D341Med (cell line): ENCODE measurements at regions not wholly inside any gene's neighbourhood (a gene's known extent, or its start where the extent isn't known, plus 50 kb on each side); places are given as distances from the start of the nearest gene placed in this dataset.

Source experiments
- DNase-seq: peaks from one replicate; pipeline ENCODE4 v3.0.0; 2012; ENCODE audit warnings: low spot score

- no peak for DNase-seq
Measured at GRCh38 chr11:79758325-79758724, 317.5 kb upstream of the TENM4 start.

GRCh38 chr11:79747406-79747805 lies 306.6 kb upstream of the TENM4 start:
- no peak for DNase-seq

GRCh38 chr11:79744941-79745340 lies 304.1 kb upstream of the TENM4 start:
- DNase-seq = no peak

GRCh38 chr11:79742176-79742575 lies 301.3 kb upstream of the TENM4 start:
- DNase-seq = no peak

GRCh38 chr11:79739591-79739990 lies 298.8 kb upstream of the TENM4 start:
- no peak for DNase-seq

- DNase-seq = no peak
Measured at GRCh38 chr11:79727221-79727620, 286.4 kb upstream of the TENM4 start.

GRCh38 chr11:79720115-79720514 lies 279.3 kb upstream of the TENM4 start:
- DNase-seq = no peak

GRCh38 chr11:79708319-79708932 lies 267.6 kb upstream of the TENM4 start:
- no peak for DNase-seq

GRCh38 chr11:79705648-79706047 lies 264.8 kb upstream of the TENM4 start:
- DNase-seq = no peak

- no peak for DNase-seq
Measured at GRCh38 chr11:79702303-79702702, 261.5 kb upstream of the TENM4 start.

GRCh38 chr11:79699246-79699645 lies 258.4 kb upstream of the TENM4 start:
- DNase-seq = no peak

- DNase-seq = no peak
Measured at GRCh38 chr11:79697905-79698304, 257.1 kb upstream of the TENM4 start.

- DNase-seq = no peak
Measured at GRCh38 chr11:79694368-79694767, 253.5 kb upstream of the TENM4 start.

- DNase-seq = no peak
Measured at GRCh38 chr11:79691445-79691844, 250.6 kb upstream of the TENM4 start.

GRCh38 chr11:79686703-79687419 lies 246.0 kb upstream of the TENM4 start:
- DNase-seq = no peak

- DNase-seq = no peak
Measured at GRCh38 chr11:79683930-79684329, 243.1 kb upstream of the TENM4 start.

- no peak for DNase-seq
Measured at GRCh38 chr11:79678780-79679452, 238.1 kb upstream of the TENM4 start.

- no peak for DNase-seq
Measured at GRCh38 chr11:79676396-79676795, 235.6 kb upstream of the TENM4 start.

GRCh38 chr11:79675081-79675480 lies 234.3 kb upstream of the TENM4 start:
- no peak for DNase-seq

GRCh38 chr11:79672786-79673185 lies 232.0 kb upstream of the TENM4 start:
- no peak for DNase-seq

GRCh38 chr11:79671401-79671800 lies 230.6 kb upstream of the TENM4 start:
- DNase-seq = no peak

GRCh38 chr11:79670882-79671281 lies 230.1 kb upstream of the TENM4 start:
- DNase-seq = no peak

- DNase-seq = no peak
Measured at GRCh38 chr11:79668575-79668974, 227.7 kb upstream of the TENM4 start.
